HL-60 (cell line): ENCODE measurements at regions not wholly inside any gene's neighbourhood (a gene's known extent, or its start where the extent isn't known, plus 50 kb on each side); places are given as distances from the start of the nearest gene placed in this dataset.

ENCODE experiments used
- CTCF ChIP-seq: IDR thresholded peaks from one replicate; pipeline ENCODE4 v1.5.1; 2011; ENCODE audit warnings: low read length, control low read depth, inconsistent platforms; ENCODE audit not compliant: insufficient read depth
- GABPA ChIP-seq: IDR thresholded peaks from 2 replicates; pipeline ENCODE4 v1.6.1; 2012; ENCODE audit warnings: low read depth
- POLR2AphosphoS5 ChIP-seq: IDR thresholded peaks from 2 replicates; pipeline ENCODE4 v1.6.1; 2012; ENCODE audit warnings: low read depth

GRCh38 chr4:129829373-129829772 is 733.4 kb downstream of the C4orf33 start:
- TF ChIP-seq POLR2AphosphoS5 (no peak), CTCF (no peak), GABPA (no peak)
